NOMO-1 treated with DMSO at 0.1 percent for 48 hours (cell line): ENCODE measurements at regions not wholly inside any gene's neighbourhood (a gene's known extent, or its start where the extent isn't known, plus 50 kb on each side); places are given as distances from the start of the nearest gene placed in this dataset.
"Not testable (repeated sequence)": the region's sequence is repeated elsewhere in the genome, so short reads cannot be mapped to it uniquely, and the experiment has no call there.

Experiments used
- DNase-seq: peaks from one replicate; lab custom pipeline; 2025; ENCODE audit not compliant: unreplicated experiment; lab: John Stamatoyannopoulos, UW

GRCh38 chr13:43946281-43946680 is 66.6 kb downstream of the LACC1 start:
- DNase-seq = no peak

- DNase-seq = no peak
These were observed 68.3 kb downstream of the LACC1 start for GRCh38 chr13:43947897-43948458.

GRCh38 chr13:43953370-43953769 is 73.7 kb downstream of the LACC1 start:
- DNase-seq = no peak

GRCh38 chr13:43956975-43957374 is 77.3 kb downstream of the LACC1 start:
- DNase-seq = not testable (repeated sequence)

- DNase-seq = no peak
These were observed 79.6 kb downstream of the LACC1 start for GRCh38 chr13:43959291-43959690.

GRCh38 chr13:43961909-43962308 is 82.2 kb downstream of the LACC1 start:
- no peak for DNase-seq

- no peak for DNase-seq
These were observed 84.0 kb downstream of the LACC1 start for GRCh38 chr13:43963726-43964125.

- DNase-seq = no peak
These were observed 85.2 kb downstream of the LACC1 start for GRCh38 chr13:43964698-43965458.

- DNase-seq = no peak
These were observed 85.7 kb downstream of the LACC1 start for GRCh38 chr13:43965459-43965845.

GRCh38 chr13:43968251-43968942 is 88.7 kb downstream of the LACC1 start:
- DNase-seq = not testable (repeated sequence)

GRCh38 chr13:43968943-43969690 is 89.4 kb downstream of the LACC1 start:
- DNase-seq = not testable (repeated sequence)

GRCh38 chr13:43969919-43970318 is 90.2 kb downstream of the LACC1 start:
- not testable (repeated sequence) for DNase-seq

- DNase-seq = not testable (repeated sequence)
These were observed 91.0 kb downstream of the LACC1 start for GRCh38 chr13:43970520-43971242.

GRCh38 chr13:43971324-43971723 is 91.6 kb downstream of the LACC1 start:
- DNase-seq = not testable (repeated sequence)

- DNase-seq = no peak
These were observed 98.2 kb downstream of the LACC1 start for GRCh38 chr13:43977911-43978310.

- no peak for DNase-seq
These were observed 99.0 kb downstream of the LACC1 start for GRCh38 chr13:43978688-43979087.

- DNase-seq = no peak
These were observed 99.8 kb downstream of the LACC1 start for GRCh38 chr13:43979492-43979891.

GRCh38 chr13:43980587-43980986 is 100.9 kb downstream of the LACC1 start:
- DNase-seq = no peak

- no peak for DNase-seq
These were observed 101.4 kb downstream of the LACC1 start for GRCh38 chr13:43981091-43981490.

- DNase-seq = no peak
These were observed 102.0 kb downstream of the LACC1 start for GRCh38 chr13:43981512-43982301.
